Neural crest cell (in vitro differentiated cells): ENCODE measurements at regions not wholly inside any gene's neighbourhood (a gene's known extent, or its start where the extent isn't known, plus 50 kb on each side); places are given as distances from the start of the nearest gene placed in this dataset.

ENCODE experiments used
- DNase-seq: peaks from one replicate; pipeline ENCODE4 v3.0.0; 2021; ENCODE audit warnings: low read depth, mixed read lengths, low spot score
- H3K27ac Mint-ChIP-seq: one replicate; pipeline ENCODE4 v1.8.0; 2021; ENCODE audit warnings: mild to moderate bottlenecking, mixed read lengths; ENCODE audit not compliant: unreplicated experiment
- H3K27me3 Mint-ChIP-seq: 2 replicates; pipeline ENCODE4 v1.8.0; 2021; ENCODE audit warnings: low read depth, mild to moderate bottlenecking, mixed read lengths
- H3K36me3 Mint-ChIP-seq: 2 replicates; pipeline ENCODE4 v1.8.0; 2021; ENCODE audit warnings: low read depth, mild to moderate bottlenecking, mixed read lengths
- H3K4me1 Mint-ChIP-seq: 2 replicates; pipeline ENCODE4 v1.8.0; 2021; ENCODE audit warnings: mixed read lengths
- H3K4me3 Mint-ChIP-seq: one replicate; pipeline ENCODE4 v1.8.0; 2021; ENCODE audit warnings: mild to moderate bottlenecking, mixed read lengths
- H3K9me3 Mint-ChIP-seq: 2 replicates; pipeline ENCODE4 v1.8.0; 2021; ENCODE audit warnings: mixed read lengths
- TF ChIP-seq, protein P1 (sequence below): fragments of 200-600 bp; sonication (generic); conservative IDR thresholded peaks from 2 replicates; pipeline ENCODE4 v1.5.0; 2021; ENCODE audit warnings: antibody characterized with exemption, mild to moderate bottlenecking

GRCh38 chr18:39721712-39722111, 2156.1 kb upstream of the CELF4 start:
- no peak overlapping the region for H3K4me3 Mint-ChIP-seq
- H3K27ac Mint-ChIP-seq, result no peak overlapping the region
- TF ChIP-seq, protein P1, sequence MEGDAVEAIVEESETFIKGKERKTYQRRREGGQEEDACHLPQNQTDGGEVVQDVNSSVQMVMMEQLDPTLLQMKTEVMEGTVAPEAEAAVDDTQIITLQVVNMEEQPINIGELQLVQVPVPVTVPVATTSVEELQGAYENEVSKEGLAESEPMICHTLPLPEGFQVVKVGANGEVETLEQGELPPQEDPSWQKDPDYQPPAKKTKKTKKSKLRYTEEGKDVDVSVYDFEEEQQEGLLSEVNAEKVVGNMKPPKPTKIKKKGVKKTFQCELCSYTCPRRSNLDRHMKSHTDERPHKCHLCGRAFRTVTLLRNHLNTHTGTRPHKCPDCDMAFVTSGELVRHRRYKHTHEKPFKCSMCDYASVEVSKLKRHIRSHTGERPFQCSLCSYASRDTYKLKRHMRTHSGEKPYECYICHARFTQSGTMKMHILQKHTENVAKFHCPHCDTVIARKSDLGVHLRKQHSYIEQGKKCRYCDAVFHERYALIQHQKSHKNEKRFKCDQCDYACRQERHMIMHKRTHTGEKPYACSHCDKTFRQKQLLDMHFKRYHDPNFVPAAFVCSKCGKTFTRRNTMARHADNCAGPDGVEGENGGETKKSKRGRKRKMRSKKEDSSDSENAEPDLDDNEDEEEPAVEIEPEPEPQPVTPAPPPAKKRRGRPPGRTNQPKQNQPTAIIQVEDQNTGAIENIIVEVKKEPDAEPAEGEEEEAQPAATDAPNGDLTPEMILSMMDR, result no peak
- no peaks in the 10 kb centered on the region for H3K36me3 Mint-ChIP-seq
- DNase-seq, result no peak
- H3K9me3 Mint-ChIP-seq, result no peaks in the 10 kb centered on the region
- H3K4me1 Mint-ChIP-seq, result no peaks in the 10 kb centered on the region
- no peaks in the 10 kb centered on the region for H3K27me3 Mint-ChIP-seq

- Mint-ChIP-seq H3K36me3 (peaks cover 3% of the 10 kb centered on the region), H3K27me3 (no peaks in the 10 kb centered on the region), H3K27ac (peak overlapping the region; percentile 52), H3K4me1 (peaks cover 17% of the 10 kb centered on the region), H3K4me3 (no peak overlapping the region), H3K9me3 (peaks cover 6% of the 10 kb centered on the region)
- TF ChIP-seq, protein P1, result no peak
- no peak for DNase-seq
Observed at GRCh38 chr18:39713961-39714360, 2148.4 kb upstream of the CELF4 start.

GRCh38 chr18:39711701-39712100, 2146.1 kb upstream of the CELF4 start:
- DNase-seq, result no peak
- Mint-ChIP-seq H3K27ac (no peak overlapping the region), H3K9me3 (peaks cover 6% of the 10 kb centered on the region), H3K27me3 (no peaks in the 10 kb centered on the region), H3K4me3 (no peak overlapping the region), H3K4me1 (peaks cover 17% of the 10 kb centered on the region), H3K36me3 (peaks cover 3% of the 10 kb centered on the region)
- TF ChIP-seq, protein P1, result no peak

- Mint-ChIP-seq H3K27me3 (no peaks in the 10 kb centered on the region), H3K4me1 (peaks cover 18% of the 10 kb centered on the region)
Observed at GRCh38 chr18:39705362-39705761, 2139.8 kb upstream of the CELF4 start.

DNA sequence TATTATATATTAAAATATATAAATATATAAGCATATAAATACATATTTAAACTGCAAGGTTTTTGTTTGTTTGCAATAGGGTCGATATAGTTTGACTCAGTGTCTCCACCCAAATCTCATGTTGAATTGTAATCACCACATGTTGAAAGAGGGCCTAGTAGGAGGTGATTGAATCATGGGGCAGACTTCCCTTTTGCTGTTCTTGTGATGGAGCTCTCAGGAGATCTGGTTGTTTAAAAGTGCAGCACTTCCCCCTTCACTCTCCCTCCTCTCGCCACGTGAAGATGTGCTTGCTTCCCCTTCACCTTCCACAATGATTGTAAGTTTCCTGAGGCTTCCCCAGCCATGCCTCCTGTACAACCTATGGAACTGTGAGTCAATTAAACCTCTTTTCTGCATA, 2137.3 kb upstream of the CELF4 start:
- TF ChIP-seq, protein P1, result no peak
- Mint-ChIP-seq H3K27ac (no peak overlapping the region), H3K27me3 (no peaks in the 10 kb centered on the region), H3K4me3 (no peak overlapping the region), H3K4me1 (peaks cover 18% of the 10 kb centered on the region), H3K36me3 (no peaks in the 10 kb centered on the region), H3K9me3 (no peaks in the 10 kb centered on the region)
- no peak for DNase-seq

More at GRCh38 chr18:39705362-39705761, 2139.8 kb upstream of the CELF4 start:
- TF ChIP-seq, protein P1, result no peak
- no peak for DNase-seq
- Mint-ChIP-seq H3K27ac (no peak overlapping the region), H3K9me3 (no peaks in the 10 kb centered on the region), H3K36me3 (no peaks in the 10 kb centered on the region), H3K4me3 (no peak overlapping the region)

DNA sequence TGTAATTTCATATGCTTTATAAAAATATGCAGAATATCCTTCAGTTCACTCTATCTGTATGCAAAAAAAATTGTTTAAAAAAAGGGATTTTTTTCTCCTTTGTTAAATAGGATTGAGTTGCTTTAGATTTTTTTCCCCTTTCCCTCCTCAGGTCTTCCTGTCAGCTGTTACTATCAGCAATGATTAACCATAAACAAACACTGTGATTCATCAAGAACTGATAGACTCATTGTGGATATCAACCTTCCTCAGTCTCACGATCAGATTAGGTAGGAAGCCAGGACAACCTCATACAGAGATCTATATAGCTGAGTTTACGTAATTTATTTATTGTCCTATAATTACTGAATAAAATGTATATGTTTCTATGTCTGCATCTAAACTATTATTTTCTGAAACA, 2136.2 kb upstream of the CELF4 start:
- Mint-ChIP-seq H3K4me3 (no peak overlapping the region), H3K27me3 (no peaks in the 10 kb centered on the region), H3K9me3 (no peaks in the 10 kb centered on the region), H3K36me3 (no peaks in the 10 kb centered on the region), H3K4me1 (peaks cover 18% of the 10 kb centered on the region), H3K27ac (no peak overlapping the region)
- DNase-seq, result no peak
- TF ChIP-seq, protein P1, result no peak
